ENCODE measurements at regions not wholly inside any gene's neighbourhood (a gene's known extent, or its start where the extent isn't known, plus 50 kb on each side); places are given as distances from the start of the nearest gene placed in this dataset.
"Not testable (repeated sequence)": the region's sequence is repeated elsewhere in the genome, so short reads cannot be mapped to it uniquely, and the experiment has no call there.

GRCh38 chr13:85132986-85133385 is 666.2 kb downstream of the SLITRK6 start:
- Mint-ChIP-seq H3K36me3 (ENCODE audit: insufficient read depth, unreplicated experiment) (no peaks in the 10 kb centered on the region), H3K27me3 (ENCODE audit: insufficient read depth, unreplicated experiment) (no peaks in the 10 kb centered on the region), H3K4me3 (ENCODE audit: unreplicated experiment) (no peak overlapping the region), H3K4me1 (ENCODE audit: low read depth, unreplicated experiment) (no peaks in the 10 kb centered on the region), H3K9me3 (ENCODE audit: unreplicated experiment) (no peaks in the 10 kb centered on the region), H3K27ac (ENCODE audit: unreplicated experiment) (no peak overlapping the region)
- Histone ChIP-seq H3K36me3 (ENCODE audit: control insufficient read depth, insufficient read depth, low read length) (no peaks in the 10 kb centered on the region), H3K27me3 (replicated peaks; ENCODE audit: control insufficient read depth, insufficient read depth, low read length) (no peaks in the 10 kb centered on the region), H3K9me3 (0 out of 2 replicates have a peak, but pooled peaks cover 3% of the 10 kb centered on the region), H3K4me1 (no peaks in the 10 kb centered on the region), H3K4me3 (ENCODE audit: low read depth, low read length) (no peak overlapping the region)
- no TSS peak for BruUV-seq (replicated peaks)
- intact Hi-C loops (cut with micrococcal nuclease; ENCODE audit: unreplicated experiment): no loop called here
- CTCF ChIA-PET: no interaction called here
- no peak for DNase-seq
- no peak for TF ChIP-seq CTCF (IDR thresholded peaks at IDR 0.05; ENCODE audit: insufficient read depth in 1 of 2, low read depth in 1 of 2, low read length in 1 of 2, severe bottlenecking in 1 of 2, unreplicated experiment in 1 of 2)
- POLR2A ChIA-PET: no interaction called here

DNA sequence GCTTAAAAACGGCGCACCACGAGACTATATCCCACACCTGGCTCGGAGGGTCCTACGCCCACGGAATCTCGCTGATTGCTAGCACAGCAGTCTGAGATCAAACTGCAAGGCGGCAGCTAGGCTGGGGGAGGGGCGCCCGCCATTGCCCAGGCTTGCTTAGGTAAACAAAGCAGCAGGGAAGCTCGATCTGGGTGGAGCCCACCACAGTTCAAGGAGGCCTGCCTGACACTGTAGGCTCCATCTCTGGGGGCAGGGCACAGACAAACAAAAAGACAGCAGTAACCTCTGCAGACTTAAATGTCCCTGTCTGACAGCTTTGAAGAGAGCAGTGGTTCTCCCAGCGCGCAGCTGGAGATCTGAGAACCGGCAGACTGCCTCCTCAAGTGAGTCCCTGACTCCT is 675.7 kb downstream of the SLITRK6 start:
- H3K27me3 ChIP-seq (replicated peaks; ENCODE audit: control insufficient read depth, insufficient read depth, low read length); BruUV-seq (replicated peaks); H3K9me3 Mint-ChIP-seq (ENCODE audit: unreplicated experiment); H3K36me3 Mint-ChIP-seq (ENCODE audit: insufficient read depth, unreplicated experiment); H3K4me1 Mint-ChIP-seq (ENCODE audit: low read depth, unreplicated experiment); H3K4me3 ChIP-seq (ENCODE audit: low read depth, low read length); H3K4me1 ChIP-seq; CTCF ChIA-PET; H3K9me3 ChIP-seq; H3K27me3 Mint-ChIP-seq (ENCODE audit: insufficient read depth, unreplicated experiment); DNase-seq; H3K36me3 ChIP-seq (ENCODE audit: control insufficient read depth, insufficient read depth, low read length); POLR2A ChIA-PET; H3K4me3 Mint-ChIP-seq (ENCODE audit: unreplicated experiment); intact Hi-C loops (cut with micrococcal nuclease; ENCODE audit: unreplicated experiment); H3K27ac Mint-ChIP-seq (ENCODE audit: unreplicated experiment): not testable (repeated sequence)

GRCh38 chr13:85108356-85108755 is 690.9 kb downstream of the SLITRK6 start:
- H3K4me3 Mint-ChIP-seq (ENCODE audit: unreplicated experiment): no peak overlapping the region
- no peak overlapping the region for H3K4me3 ChIP-seq (ENCODE audit: low read depth, low read length)
- intact Hi-C loops (cut with micrococcal nuclease; ENCODE audit: unreplicated experiment): no loop called here
- no peaks in the 10 kb centered on the region for H3K27me3 ChIP-seq (replicated peaks; ENCODE audit: control insufficient read depth, insufficient read depth, low read length)
- H3K27me3 Mint-ChIP-seq (ENCODE audit: insufficient read depth, unreplicated experiment): peaks cover 2% of the 10 kb centered on the region
- no peaks in the 10 kb centered on the region for H3K36me3 ChIP-seq (ENCODE audit: control insufficient read depth, insufficient read depth, low read length)
- DNase-seq: no peak
- no peak overlapping the region for H3K27ac Mint-ChIP-seq (ENCODE audit: unreplicated experiment)
- H3K9me3 ChIP-seq: no peaks in the 10 kb centered on the region
- H3K9me3 Mint-ChIP-seq (ENCODE audit: unreplicated experiment): no peaks in the 10 kb centered on the region
- no peaks in the 10 kb centered on the region for H3K4me1 Mint-ChIP-seq (ENCODE audit: low read depth, unreplicated experiment)
- TF ChIP-seq CTCF (IDR thresholded peaks at IDR 0.05; ENCODE audit: insufficient read depth in 1 of 2, low read depth in 1 of 2, low read length in 1 of 2, severe bottlenecking in 1 of 2, unreplicated experiment in 1 of 2): no peak
- no peaks in the 10 kb centered on the region for H3K4me1 ChIP-seq
- CTCF ChIA-PET: no interaction called here
- H3K36me3 Mint-ChIP-seq (ENCODE audit: insufficient read depth, unreplicated experiment): no peaks in the 10 kb centered on the region
- BruUV-seq (replicated peaks): no TSS peak
- POLR2A ChIA-PET: no interaction called here

DNA sequence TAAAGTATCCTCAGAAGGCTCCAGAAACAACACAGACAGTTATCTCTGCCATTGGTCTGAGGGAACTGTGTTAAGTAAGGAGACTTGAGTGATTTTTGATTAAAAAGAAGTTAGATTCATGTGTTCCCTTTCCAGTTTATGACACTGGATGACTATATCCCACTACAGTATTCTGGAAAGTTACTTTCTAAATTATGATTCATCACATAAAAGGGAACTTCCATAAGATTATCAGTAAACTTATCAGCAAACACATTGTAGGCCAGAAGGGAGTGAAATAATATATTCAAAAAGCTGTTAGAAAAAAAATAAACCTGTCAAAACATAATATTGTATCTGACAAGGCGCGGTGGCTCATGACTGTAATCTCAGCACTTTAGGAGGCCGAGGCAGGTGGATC is 700.0 kb downstream of the SLITRK6 start:
- TF ChIP-seq CTCF (IDR thresholded peaks at IDR 0.05; ENCODE audit: insufficient read depth in 1 of 2, low read depth in 1 of 2, low read length in 1 of 2, severe bottlenecking in 1 of 2, unreplicated experiment in 1 of 2): no peak

More for the DNA sequence above, 700.0 kb downstream of the SLITRK6 start:
- Mint-ChIP-seq H3K36me3 (ENCODE audit: insufficient read depth, unreplicated experiment) (no peaks in the 10 kb centered on the region), H3K9me3 (ENCODE audit: unreplicated experiment) (peaks cover 32% of the 10 kb centered on the region), H3K4me3 (ENCODE audit: unreplicated experiment) (no peak overlapping the region), H3K27ac (ENCODE audit: unreplicated experiment) (no peak overlapping the region), H3K27me3 (ENCODE audit: insufficient read depth, unreplicated experiment) (no peaks in the 10 kb centered on the region), H3K4me1 (ENCODE audit: low read depth, unreplicated experiment) (peaks cover 7% of the 10 kb centered on the region)
- CTCF ChIA-PET: no interaction called here
- DNase-seq: no peak
- intact Hi-C loops (cut with micrococcal nuclease; ENCODE audit: unreplicated experiment): no loop called here
- BruUV-seq (replicated peaks): no TSS peak
- POLR2A ChIA-PET: no interaction called here
- Histone ChIP-seq H3K27me3 (replicated peaks; ENCODE audit: control insufficient read depth, insufficient read depth, low read length) (no peaks in the 10 kb centered on the region), H3K4me1 (peaks cover 12% of the 10 kb centered on the region), H3K9me3 (0 out of 2 replicates have a peak, but pooled peaks cover 5% of the 10 kb centered on the region), H3K4me3 (ENCODE audit: low read depth, low read length) (no peak overlapping the region), H3K36me3 (ENCODE audit: control insufficient read depth, insufficient read depth, low read length) (no peaks in the 10 kb centered on the region)

Measured in Caco-2 (cell line).